Mucosa of rectum (tissue), 2 donors: ENCODE measurements at regions not wholly inside any gene's neighbourhood (a gene's known extent, or its start where the extent isn't known, plus 50 kb on each side); places are given as distances from the start of the nearest gene placed in this dataset.

Source experiments
- H3K27ac ChIP-seq, 2 donors: one replicate each; pipeline ENCODE4 v1.7.0; 2013; ENCODE audit warnings: inconsistent platforms in 2 of 2, low read depth in 2 of 2, low read length in 2 of 2
- H3K27me3 ChIP-seq, 2 donors: one replicate each; pipeline ENCODE4 v1.7.0; 2013; ENCODE audit warnings: low read length in 2 of 2; ENCODE audit not compliant: control insufficient read depth in 2 of 2, insufficient read depth in 2 of 2
- H3K36me3 ChIP-seq, 2 donors: one replicate each; pipeline ENCODE4 v1.7.0; 2013; ENCODE audit warnings: low read length in 2 of 2; ENCODE audit not compliant: control insufficient read depth in 2 of 2, insufficient read depth in 2 of 2
- H3K4me1 ChIP-seq, 2 donors: one replicate each; pipeline ENCODE4 v1.7.0; 2013; ENCODE audit warnings: low read length in 2 of 2, mild to moderate bottlenecking in 1 of 2; ENCODE audit not compliant: control insufficient read depth in 2 of 2, insufficient read depth in 2 of 2
- H3K4me3 ChIP-seq, 2 donors: one replicate each; pipeline ENCODE4 v1.7.0; 2013; ENCODE audit warnings: low read length in 2 of 2
- H3K9ac ChIP-seq, 2 donors: one replicate each; pipeline ENCODE4 v1.7.0; 2013; ENCODE audit warnings: low read length in 2 of 2, low read depth in 1 of 2, mild to moderate bottlenecking in 1 of 2
- H3K9me3 ChIP-seq, 2 donors: one replicate each; pipeline ENCODE4 v1.7.0; 2013; ENCODE audit warnings: low read length in 2 of 2; ENCODE audit not compliant: control insufficient read depth in 2 of 2
- donor health status: healthy.
- donor health status: Normal muscosa, but diverticular disease.

DNA sequence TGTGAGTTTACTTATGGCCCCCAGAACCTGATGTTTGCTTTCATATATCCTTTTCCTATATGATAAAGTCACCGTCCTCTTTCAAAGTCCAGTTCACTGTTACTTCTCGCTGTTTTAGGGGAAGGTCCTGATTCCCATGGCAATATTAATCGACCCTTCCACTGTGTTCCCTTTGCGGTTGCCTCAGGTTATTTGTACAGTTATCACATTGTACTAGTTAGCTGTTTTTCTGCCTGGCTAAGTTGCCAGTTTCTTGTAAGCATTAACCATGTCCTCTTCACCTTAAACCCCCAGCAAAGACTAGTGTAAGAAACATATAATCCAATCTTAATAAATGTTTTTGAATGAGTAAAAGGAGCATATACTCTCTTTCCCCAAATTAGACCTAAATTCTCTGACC lies 115.0 kb upstream of the PPFIA2 start:
- no peaks in the 10 kb centered on the region for H3K36me3 ChIP-seq
- H3K9me3 ChIP-seq: no peaks in the 10 kb centered on the region
- H3K4me1 ChIP-seq: no peaks in the 10 kb centered on the region
- H3K27me3 ChIP-seq: no peaks in the 10 kb centered on the region
- no peak overlapping the region for H3K9ac ChIP-seq
- no peak overlapping the region for H3K27ac ChIP-seq
- H3K4me3 ChIP-seq: no peak overlapping the region

DNA sequence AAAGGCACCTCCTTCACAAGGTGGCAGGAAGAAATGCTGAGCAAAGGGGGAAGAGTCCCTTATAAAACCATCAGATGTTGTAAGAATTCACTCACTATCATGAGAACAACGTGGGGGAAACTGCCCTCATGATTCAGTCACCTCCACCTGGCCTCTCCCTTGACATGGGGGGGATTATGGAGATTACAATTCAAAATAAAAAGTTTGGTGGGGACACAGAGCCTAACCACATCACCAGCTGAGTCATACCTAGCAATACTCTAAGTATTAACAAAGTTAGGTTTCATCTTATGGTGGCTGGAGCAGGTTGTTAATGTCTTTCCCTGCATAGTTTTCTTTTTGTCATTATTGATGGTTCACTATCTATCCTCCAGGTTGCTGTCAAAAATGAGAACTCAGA lies 113.2 kb upstream of the PPFIA2 start:
- no peaks in the 10 kb centered on the region for H3K36me3 ChIP-seq
- H3K4me1 ChIP-seq: no peaks in the 10 kb centered on the region
- no peaks in the 10 kb centered on the region for H3K9me3 ChIP-seq
- no peak overlapping the region for H3K27ac ChIP-seq
- H3K9ac ChIP-seq: no peak overlapping the region
- H3K4me3 ChIP-seq: no peak overlapping the region
- no peaks in the 10 kb centered on the region for H3K27me3 ChIP-seq

DNA sequence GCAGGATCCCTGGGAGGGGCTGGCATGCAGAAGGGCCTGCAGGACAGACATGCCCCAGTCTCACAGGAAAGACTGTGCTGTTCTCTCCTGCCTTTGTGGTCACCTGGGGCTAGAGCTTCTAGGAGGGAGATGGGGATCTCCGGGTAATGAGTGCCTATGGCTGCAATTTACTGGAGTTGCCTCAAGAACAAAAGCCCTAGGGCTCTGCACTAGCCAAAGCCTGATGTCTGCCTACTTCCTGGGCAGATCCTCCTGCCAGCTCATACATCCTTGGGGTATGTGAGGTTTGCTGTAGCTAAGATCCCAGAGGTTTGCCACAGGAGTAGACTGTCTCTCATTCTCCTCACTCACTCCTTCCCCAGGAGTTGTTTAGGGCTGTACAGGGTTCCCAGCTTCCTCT lies 106.9 kb upstream of the PPFIA2 start:
- H3K27me3 ChIP-seq: no peaks in the 10 kb centered on the region
- no peak overlapping the region for H3K9ac ChIP-seq
- H3K4me1 ChIP-seq: no peaks in the 10 kb centered on the region
- no peaks in the 10 kb centered on the region for H3K36me3 ChIP-seq
- no peaks in the 10 kb centered on the region for H3K9me3 ChIP-seq
- no peak overlapping the region for H3K27ac ChIP-seq
- no peak overlapping the region for H3K4me3 ChIP-seq

DNA sequence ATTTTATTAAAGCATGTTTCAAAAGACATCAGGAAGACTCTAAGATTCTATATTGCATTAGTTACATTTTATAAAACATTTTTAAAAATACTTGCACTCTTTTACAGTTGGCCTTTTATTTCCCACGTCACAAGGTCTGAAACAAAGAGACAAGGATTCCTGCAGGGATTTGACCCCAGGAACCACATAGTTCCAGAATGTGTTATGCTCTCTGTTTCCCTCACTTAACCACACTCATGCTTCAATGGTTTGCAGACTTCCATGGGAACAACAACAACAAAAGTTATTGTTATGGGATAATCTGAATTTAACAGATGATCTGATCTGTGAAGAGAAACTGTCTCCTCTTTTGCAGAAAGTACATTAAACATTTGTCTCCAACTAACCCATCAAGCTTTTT lies 104.3 kb upstream of the PPFIA2 start:
- Histone ChIP-seq H3K4me1 (peaks cover 0 to 6% of the 10 kb centered on the region in 2 donors), H3K27me3 (no peaks in the 10 kb centered on the region), H3K4me3 (no peak overlapping the region), H3K9ac (no peak overlapping the region), H3K9me3 (no peaks in the 10 kb centered on the region), H3K27ac (no peak overlapping the region), H3K36me3 (no peaks in the 10 kb centered on the region)

DNA sequence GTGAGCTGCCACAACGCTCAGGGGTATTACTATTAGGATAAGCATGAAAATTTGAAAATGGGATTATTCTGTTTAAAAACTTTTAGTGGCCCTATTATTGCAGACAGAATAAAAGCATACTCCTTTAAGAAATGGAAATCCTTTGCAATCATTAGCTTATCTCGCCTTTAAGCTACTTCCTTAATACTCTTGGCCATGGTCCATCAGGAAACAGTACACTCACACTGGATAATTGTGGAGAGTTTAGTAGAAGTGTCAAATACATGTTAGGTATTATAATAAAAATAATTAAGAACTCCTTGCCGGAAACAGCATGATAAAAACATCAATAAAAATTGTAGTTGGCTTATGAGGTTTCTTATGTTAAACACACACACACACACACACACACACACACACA lies 100.4 kb upstream of the PPFIA2 start:
- peaks cover 0 to 6% of the 10 kb centered on the region in 2 donors for H3K4me1 ChIP-seq
- no peaks in the 10 kb centered on the region for H3K9me3 ChIP-seq
- no peaks in the 10 kb centered on the region for H3K27me3 ChIP-seq
- H3K36me3 ChIP-seq: no peaks in the 10 kb centered on the region
- no peak overlapping the region for H3K27ac ChIP-seq
- H3K4me3 ChIP-seq: no peak overlapping the region
- H3K9ac ChIP-seq: no peak overlapping the region

DNA sequence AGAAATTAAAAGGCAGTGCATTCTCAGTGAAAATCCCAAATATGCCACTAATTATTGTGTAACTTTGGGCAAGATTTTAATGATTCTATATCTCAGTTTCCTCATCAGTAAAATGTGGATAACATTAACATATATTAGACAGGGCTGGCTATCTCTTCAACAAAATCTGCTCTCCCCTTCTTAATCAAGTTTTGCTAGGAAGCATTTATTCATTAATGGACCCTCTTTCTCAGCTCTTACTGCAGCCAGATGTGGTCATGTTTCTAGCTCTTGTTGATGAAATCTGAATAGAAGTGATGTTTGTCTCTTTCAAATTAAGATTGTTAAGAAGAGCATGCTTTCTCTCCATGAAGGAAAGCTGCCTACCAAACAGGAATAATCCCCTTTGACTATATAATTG lies 84.4 kb upstream of the PPFIA2 start:
- Histone ChIP-seq H3K4me1 (no peaks in the 10 kb centered on the region), H3K27ac (no peak overlapping the region), H3K9ac (no peak overlapping the region), H3K27me3 (no peaks in the 10 kb centered on the region), H3K4me3 (no peak overlapping the region), H3K36me3 (no peaks in the 10 kb centered on the region), H3K9me3 (no peaks in the 10 kb centered on the region)

DNA sequence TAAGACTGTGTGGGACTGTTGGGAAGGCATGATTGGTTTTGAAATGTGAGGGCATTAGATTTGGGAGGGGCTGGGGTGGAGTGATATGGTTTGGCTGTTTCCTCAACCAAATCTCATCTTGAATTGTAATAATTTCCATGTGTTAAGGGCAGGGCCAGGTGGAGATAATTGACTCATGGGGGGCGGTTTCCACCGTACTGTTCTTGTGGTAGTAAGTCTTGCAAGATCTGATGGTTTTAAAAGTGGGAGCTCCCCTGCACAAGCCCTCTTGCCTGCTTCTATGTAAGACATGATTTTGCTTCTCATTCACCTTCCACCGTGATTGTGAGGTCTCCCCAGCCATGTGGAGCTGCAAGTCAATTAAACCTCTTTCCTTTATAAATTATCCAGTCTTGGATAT lies 76.6 kb upstream of the PPFIA2 start:
- Histone ChIP-seq H3K27me3 (no peaks in the 10 kb centered on the region), H3K27ac (no peak overlapping the region), H3K36me3 (no peaks in the 10 kb centered on the region), H3K9ac (no peak overlapping the region), H3K4me3 (no peak overlapping the region), H3K9me3 (no peaks in the 10 kb centered on the region), H3K4me1 (no peaks in the 10 kb centered on the region)

DNA sequence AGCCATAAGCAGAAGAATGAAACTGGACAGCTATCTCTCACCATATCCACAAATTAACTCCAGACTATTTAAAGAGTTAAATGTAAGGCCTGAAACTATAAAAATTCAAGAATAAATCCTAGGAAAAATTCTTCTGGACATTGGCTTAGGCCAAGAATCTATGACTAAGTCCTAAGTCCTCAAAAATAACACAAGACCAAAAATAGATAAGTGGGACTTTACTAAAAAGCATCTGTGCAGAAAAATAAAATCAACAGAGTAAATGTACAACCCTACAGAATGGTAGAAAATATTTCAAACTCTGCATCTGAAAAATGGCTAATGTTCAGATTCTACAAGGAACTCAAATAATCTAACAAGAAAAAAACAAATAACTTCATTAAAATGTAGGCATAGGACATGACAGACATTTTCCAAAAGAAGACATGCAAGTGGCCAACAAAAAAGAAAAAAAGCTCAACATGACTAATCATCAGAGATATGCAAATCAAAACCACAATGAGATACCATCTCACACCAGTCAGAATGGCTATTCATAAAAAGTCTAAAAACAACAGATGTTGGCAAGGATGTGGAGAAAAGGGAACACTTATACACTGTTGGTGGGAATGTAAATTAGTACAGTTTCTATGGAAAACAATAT lies 61.0 kb upstream of the PPFIA2 start:
- Histone ChIP-seq H3K9ac (no peak overlapping the region), H3K27me3 (no peaks in the 10 kb centered on the region), H3K27ac (no peak overlapping the region), H3K36me3 (no peaks in the 10 kb centered on the region), H3K4me1 (no peaks in the 10 kb centered on the region), H3K4me3 (no peak overlapping the region), H3K9me3 (no peaks in the 10 kb centered on the region)

DNA sequence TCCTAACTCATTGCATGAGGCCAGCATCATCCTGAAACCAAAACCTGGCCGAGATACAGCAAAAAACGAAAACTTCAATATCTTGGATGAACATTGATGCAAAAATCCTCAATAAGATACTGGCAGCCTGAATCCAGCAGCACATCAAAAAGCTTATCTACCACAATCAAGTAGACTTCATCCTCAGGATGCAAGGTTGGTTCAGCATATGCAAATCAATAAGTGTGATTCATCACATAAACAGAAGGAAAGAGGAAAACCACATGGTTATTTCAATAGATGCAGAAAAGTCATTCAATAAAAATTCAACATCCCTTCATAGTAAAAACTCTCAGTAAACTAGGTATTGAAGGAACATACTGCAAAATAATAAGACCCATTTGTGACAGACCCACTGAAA lies 56.5 kb upstream of the PPFIA2 start:
- Histone ChIP-seq H3K4me1 (no peaks in the 10 kb centered on the region), H3K4me3 (no peak overlapping the region), H3K9ac (no peak overlapping the region), H3K36me3 (no peaks in the 10 kb centered on the region), H3K27ac (no peak overlapping the region), H3K27me3 (no peaks in the 10 kb centered on the region), H3K9me3 (no peaks in the 10 kb centered on the region)

DNA sequence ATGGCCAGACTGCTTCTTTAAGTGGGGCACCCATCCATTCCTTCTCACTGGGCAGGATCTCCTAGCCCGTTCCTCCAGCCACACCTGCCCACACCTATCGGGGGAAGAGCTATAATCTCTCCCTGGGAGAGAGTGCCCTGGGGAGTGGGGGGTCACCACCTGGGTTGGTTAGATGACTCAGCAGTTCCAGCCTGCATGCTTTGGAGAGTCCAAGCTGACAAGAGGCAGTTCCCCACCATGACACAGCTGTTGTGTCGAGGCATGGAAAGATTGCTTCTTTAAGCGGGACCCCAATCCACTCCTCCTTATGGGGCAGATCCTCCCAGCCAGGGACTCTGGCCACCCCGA lies 52.6 kb upstream of the PPFIA2 start:
- no peak overlapping the region for H3K9ac ChIP-seq
- no peaks in the 10 kb centered on the region for H3K4me1 ChIP-seq
- no peaks in the 10 kb centered on the region for H3K9me3 ChIP-seq
- no peaks in the 10 kb centered on the region for H3K36me3 ChIP-seq
- no peaks in the 10 kb centered on the region for H3K27me3 ChIP-seq
- no peak overlapping the region for H3K4me3 ChIP-seq
- H3K27ac ChIP-seq: no peak overlapping the region
